Lower leg skin (tissue), 3 donors: ENCODE measurements at regions not wholly inside any gene's neighbourhood (a gene's known extent, or its start where the extent isn't known, plus 50 kb on each side); places are given as distances from the start of the nearest gene placed in this dataset.

Experiments
- CTCF ChIP-seq, 3 donors: fragments of 450-650 bp; IDR thresholded peaks; one replicate each; pipeline ENCODE4 v1.5.1; 2016; ENCODE audit warnings: antibody characterized with exemption in 3 of 3, mild to moderate bottlenecking in 3 of 3, moderate library complexity in 2 of 3
- POLR2A ChIP-seq, 2 donors: fragments of 450-650 bp; IDR thresholded peaks; one replicate each; pipeline ENCODE4 v1.6.1; 2016 to 2017; ENCODE audit warnings: antibody characterized with exemption in 2 of 2, mild to moderate bottlenecking in 1 of 2, moderate library complexity in 1 of 2

- no peak for TF ChIP-seq CTCF (IDR thresholded peaks at IDR 0.05)
- TF ChIP-seq POLR2A (IDR thresholded peaks at IDR 0.05): no peak
These were observed 125.2 kb upstream of the STEAP4 start for GRCh38 chr7:88431882-88432281.
